ENCODE measurements at regions not wholly inside any gene's neighbourhood (a gene's known extent, or its start where the extent isn't known, plus 50 kb on each side); places are given as distances from the start of the nearest gene placed in this dataset.
"Not testable (repeated sequence)": the region's sequence is repeated elsewhere in the genome, so short reads cannot be mapped to it uniquely, and the experiment has no call there.

DNA sequence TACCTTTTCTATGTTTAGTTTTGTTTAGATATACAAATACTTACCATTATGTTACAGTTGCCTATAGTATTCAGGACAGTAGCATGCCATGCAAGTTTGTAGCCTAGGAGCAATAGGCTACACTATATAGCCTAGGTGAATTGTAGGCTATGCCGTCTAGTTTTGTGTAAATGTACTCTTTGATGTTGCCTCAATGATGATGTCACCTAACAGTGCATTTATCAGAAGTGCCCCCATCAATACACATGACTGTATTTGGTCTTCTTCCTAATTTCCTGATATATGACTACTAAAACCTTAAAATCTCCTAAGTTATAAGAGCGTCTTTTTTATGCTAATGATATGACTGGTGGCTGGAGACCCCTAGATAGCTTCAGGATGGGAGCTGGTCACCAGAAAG, 394.4 kb upstream of the STXBP6 start:
- H3K27ac ChIP-seq, result no peak overlapping the region
- no peak overlapping the region for H3K4me3 ChIP-seq
- H3K9me3 ChIP-seq, result no peaks in the 10 kb centered on the region
- no peaks in the 10 kb centered on the region for H3K36me3 ChIP-seq
- H3K4me1 ChIP-seq (replicated peaks), result no peaks in the 10 kb centered on the region
- intact Hi-C loops (cut with DNase I), result no loop called here
- DNase-seq (ENCODE audit: low spot score), result no peak
- H3K27me3 ChIP-seq (replicated peaks; ENCODE audit: insufficient read depth), result no peaks in the 10 kb centered on the region
- TF ChIP-seq, protein P1, sequence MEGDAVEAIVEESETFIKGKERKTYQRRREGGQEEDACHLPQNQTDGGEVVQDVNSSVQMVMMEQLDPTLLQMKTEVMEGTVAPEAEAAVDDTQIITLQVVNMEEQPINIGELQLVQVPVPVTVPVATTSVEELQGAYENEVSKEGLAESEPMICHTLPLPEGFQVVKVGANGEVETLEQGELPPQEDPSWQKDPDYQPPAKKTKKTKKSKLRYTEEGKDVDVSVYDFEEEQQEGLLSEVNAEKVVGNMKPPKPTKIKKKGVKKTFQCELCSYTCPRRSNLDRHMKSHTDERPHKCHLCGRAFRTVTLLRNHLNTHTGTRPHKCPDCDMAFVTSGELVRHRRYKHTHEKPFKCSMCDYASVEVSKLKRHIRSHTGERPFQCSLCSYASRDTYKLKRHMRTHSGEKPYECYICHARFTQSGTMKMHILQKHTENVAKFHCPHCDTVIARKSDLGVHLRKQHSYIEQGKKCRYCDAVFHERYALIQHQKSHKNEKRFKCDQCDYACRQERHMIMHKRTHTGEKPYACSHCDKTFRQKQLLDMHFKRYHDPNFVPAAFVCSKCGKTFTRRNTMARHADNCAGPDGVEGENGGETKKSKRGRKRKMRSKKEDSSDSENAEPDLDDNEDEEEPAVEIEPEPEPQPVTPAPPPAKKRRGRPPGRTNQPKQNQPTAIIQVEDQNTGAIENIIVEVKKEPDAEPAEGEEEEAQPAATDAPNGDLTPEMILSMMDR (IDR thresholded peaks at IDR 0.05), result no peak
- no peak for TF ChIP-seq POLR2A (IDR thresholded peaks at IDR 0.05)
- TF ChIP-seq POLR2AphosphoS5 (IDR thresholded peaks at IDR 0.05), result no peak
- 87% methylated on average over 2 of the region's 2 CpGs for WGBS

DNA sequence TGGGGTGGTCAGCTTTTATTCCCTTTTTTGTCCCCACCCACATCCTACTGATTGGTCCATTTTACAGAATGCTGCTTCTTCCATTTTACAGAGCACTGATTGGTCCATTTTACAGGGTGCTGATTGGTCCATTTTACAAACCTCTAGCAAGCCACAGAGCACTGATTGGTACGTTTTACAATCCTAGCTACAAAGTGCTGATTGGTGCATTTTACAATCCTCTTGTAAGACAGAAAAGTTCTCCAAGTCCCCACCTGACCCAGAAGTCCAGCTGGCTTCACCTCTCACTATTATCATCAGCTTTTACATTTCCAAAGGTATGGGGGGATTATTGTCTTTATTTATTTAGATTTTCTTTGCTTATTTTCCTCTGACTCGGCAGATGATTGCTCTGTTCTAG, 390.4 kb upstream of the STXBP6 start:
- DNase-seq (ENCODE audit: low spot score); H3K4me3 ChIP-seq; intact Hi-C loops (cut with DNase I); H3K9me3 ChIP-seq; H3K4me1 ChIP-seq (replicated peaks); H3K27me3 ChIP-seq (replicated peaks; ENCODE audit: insufficient read depth); H3K27ac ChIP-seq; H3K36me3 ChIP-seq: not testable (repeated sequence)
- WGBS, result 89% methylated on average over 2 of the region's 2 CpGs

DNA sequence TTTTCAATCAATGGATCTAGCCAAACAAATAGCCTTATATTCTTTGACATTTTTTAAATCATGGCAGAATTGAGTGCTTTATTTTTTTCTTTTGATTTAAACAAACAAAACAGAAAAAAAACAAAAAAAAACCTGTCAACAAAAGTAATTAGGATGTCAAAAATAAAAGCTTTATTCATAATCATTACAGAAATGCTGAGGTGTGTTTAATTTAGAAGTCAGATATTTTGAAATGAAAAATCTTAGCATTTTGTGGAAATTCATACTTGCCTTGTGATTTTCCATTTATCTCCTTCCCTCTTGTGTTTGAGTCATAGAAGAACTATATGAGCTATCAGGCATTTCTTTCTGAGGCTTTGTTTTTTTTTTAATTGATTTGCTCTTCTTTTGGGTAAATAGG, 387.0 kb upstream of the STXBP6 start:
- TF ChIP-seq POLR2AphosphoS5 (IDR thresholded peaks at IDR 0.05) (no peak), POLR2A (IDR thresholded peaks at IDR 0.05) (no peak)
- TF ChIP-seq, protein P1 (IDR thresholded peaks at IDR 0.05), result no peak
- Histone ChIP-seq H3K4me3 (no peak overlapping the region), H3K9me3 (no peaks in the 10 kb centered on the region), H3K36me3 (no peaks in the 10 kb centered on the region), H3K27me3 (replicated peaks; ENCODE audit: insufficient read depth) (no peaks in the 10 kb centered on the region), H3K4me1 (replicated peaks) (no peaks in the 10 kb centered on the region), H3K27ac (no peak overlapping the region)
- no peak for DNase-seq (ENCODE audit: low spot score)
- intact Hi-C loops (cut with DNase I), result no loop called here

DNA sequence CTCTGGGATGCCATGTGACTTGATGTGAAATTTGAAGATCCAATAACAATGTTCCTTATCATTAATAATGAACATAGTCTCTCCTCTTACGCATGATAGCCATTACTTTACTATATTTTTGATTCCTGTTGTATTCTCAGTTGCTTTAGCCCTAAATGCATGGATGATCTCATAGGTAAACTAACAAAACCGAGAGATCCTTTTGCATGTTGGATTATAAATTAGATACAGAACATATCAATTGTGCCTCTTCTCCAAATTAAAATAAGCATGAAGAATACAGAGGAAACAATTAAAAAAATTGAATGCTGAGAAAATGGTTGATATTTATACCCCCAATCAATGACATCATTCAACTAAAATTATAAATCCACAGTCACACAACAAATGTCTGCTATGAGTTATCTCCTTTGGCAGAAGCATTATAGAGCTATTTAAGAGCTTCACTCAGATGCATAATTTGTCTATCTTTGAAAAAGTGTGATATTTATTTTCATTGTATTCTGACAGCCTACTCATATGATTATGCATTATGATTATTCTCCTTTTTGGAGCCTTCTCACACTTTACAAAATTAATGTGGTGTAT, 386.4 kb upstream of the STXBP6 start:
- Histone ChIP-seq H3K27ac (no peak overlapping the region), H3K27me3 (replicated peaks; ENCODE audit: insufficient read depth) (no peaks in the 10 kb centered on the region), H3K9me3 (no peaks in the 10 kb centered on the region), H3K36me3 (no peaks in the 10 kb centered on the region), H3K4me3 (no peak overlapping the region), H3K4me1 (replicated peaks) (no peaks in the 10 kb centered on the region)
- WGBS, result 81% methylated on average over 2 of the region's 2 CpGs
- no peak for DNase-seq (ENCODE audit: low spot score)
- TF ChIP-seq POLR2A (IDR thresholded peaks at IDR 0.05) (no peak), POLR2AphosphoS5 (IDR thresholded peaks at IDR 0.05) (no peak)
- TF ChIP-seq, protein P1 (IDR thresholded peaks at IDR 0.05), result no peak
- intact Hi-C loops (cut with DNase I), result no loop called here

DNA sequence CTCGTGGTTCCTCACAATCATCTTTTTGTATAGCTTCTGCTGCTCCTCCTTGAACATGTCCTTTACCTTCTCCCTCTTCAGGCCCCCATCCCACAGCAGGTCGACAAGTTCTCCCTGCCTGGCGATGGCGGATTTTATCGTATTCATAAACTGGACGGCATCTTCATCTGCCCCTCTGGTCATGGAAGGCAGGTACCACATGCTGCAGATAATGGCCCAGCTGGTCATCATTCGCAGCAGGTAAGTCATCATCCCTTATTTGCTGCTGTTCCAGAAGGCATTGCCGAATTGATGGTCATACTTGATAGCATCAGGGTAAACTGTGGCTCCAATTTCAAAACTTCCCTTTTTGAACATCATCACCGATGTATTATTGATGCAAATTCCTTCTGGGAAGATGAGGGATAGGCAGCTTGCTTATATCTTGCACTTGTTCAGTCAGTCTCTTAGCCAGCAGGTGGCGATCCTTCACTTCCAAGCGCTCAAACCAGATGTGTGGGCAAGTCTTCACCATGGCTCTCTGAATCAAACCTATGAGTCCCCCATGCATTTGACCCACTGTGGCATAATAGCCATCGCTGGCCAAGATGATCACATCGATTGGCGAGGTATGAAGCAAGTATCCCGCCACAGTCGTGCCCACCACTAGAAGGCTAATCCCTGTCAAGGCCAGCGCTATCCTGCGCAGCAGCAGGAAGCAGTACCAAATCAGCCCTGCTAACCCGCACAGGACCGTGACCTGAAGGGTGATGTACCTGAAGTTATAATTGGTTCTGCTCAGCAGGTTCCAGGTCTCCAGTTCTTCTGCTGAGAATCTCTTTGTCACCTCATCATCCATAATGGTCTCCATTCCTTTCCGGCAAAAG, 381.5 kb upstream of the STXBP6 start:
- 84% methylated on average over 21 of the region's 21 CpGs for WGBS
- Histone ChIP-seq H3K36me3 (no peaks in the 10 kb centered on the region), H3K27ac (no peak overlapping the region), H3K4me1 (replicated peaks) (no peaks in the 10 kb centered on the region), H3K4me3 (no peak overlapping the region), H3K27me3 (replicated peaks; ENCODE audit: insufficient read depth) (no peaks in the 10 kb centered on the region), H3K9me3 (no peaks in the 10 kb centered on the region)
- TF ChIP-seq POLR2AphosphoS5 (IDR thresholded peaks at IDR 0.05), result no peak
- TF ChIP-seq, protein P1 (IDR thresholded peaks at IDR 0.05), result peak in 3 of 4 experiments; percentile 29 to 61 (median 51)
- intact Hi-C loops (cut with DNase I), result no loop called here
- DNase-seq (ENCODE audit: low spot score), result peak; percentile 53

All from prostate gland (tissue), 2 donors.